Stimulated activated CD8-positive, alpha-beta memory T cell treated with anti-CD3 and anti-CD28 coated beads, Interleukin-15, amount 100 ng/mL, for 1 hour (primary cell): ENCODE measurements at regions not wholly inside any gene's neighbourhood (a gene's known extent, or its start where the extent isn't known, plus 50 kb on each side); places are given as distances from the start of the nearest gene placed in this dataset.
"Not testable (repeated sequence)": the region's sequence is repeated elsewhere in the genome, so short reads cannot be mapped to it uniquely, and the experiment has no call there.

ENCODE experiments used
- DNase-seq: peaks from one replicate; pipeline ENCODE4 v3.0.0-alpha.2; 2020; ENCODE audit warnings: low read depth

GRCh38 chr12:76292891-76293290 lies 55.3 kb downstream of the BBS10 start:
- not testable (repeated sequence) for DNase-seq

GRCh38 chr12:76292305-76292704 lies 55.9 kb downstream of the BBS10 start:
- DNase-seq: not testable (repeated sequence)

- no peak for DNase-seq
Measured at GRCh38 chr12:76290963-76291859, 57.0 kb downstream of the BBS10 start.

- DNase-seq: no peak
Measured at GRCh38 chr12:76288218-76288617, 60.0 kb downstream of the BBS10 start.

- no peak for DNase-seq
Measured at GRCh38 chr12:76284816-76285750, 63.1 kb downstream of the BBS10 start.

- no peak for DNase-seq
Measured at GRCh38 chr12:76282744-76283143, 65.5 kb downstream of the BBS10 start.

GRCh38 chr12:76277480-76277879 lies 70.7 kb downstream of the BBS10 start:
- no peak for DNase-seq

- DNase-seq: no peak
Measured at GRCh38 chr12:76276499-76277151, 71.6 kb downstream of the BBS10 start.

- no peak for DNase-seq
Measured at GRCh38 chr12:76275511-76276093, 72.6 kb downstream of the BBS10 start.

- no peak for DNase-seq
Measured at GRCh38 chr12:76274420-76275083, 73.7 kb downstream of the BBS10 start.

GRCh38 chr12:76272287-76272686 lies 75.9 kb downstream of the BBS10 start:
- DNase-seq: no peak

GRCh38 chr12:76270657-76271358 lies 77.4 kb downstream of the BBS10 start:
- DNase-seq: no peak

GRCh38 chr12:76268267-76268666 lies 79.9 kb downstream of the BBS10 start:
- no peak for DNase-seq

GRCh38 chr12:76266797-76267196 lies 81.4 kb downstream of the BBS10 start:
- DNase-seq: no peak

GRCh38 chr12:76265424-76266180 lies 82.6 kb downstream of the BBS10 start:
- no peak for DNase-seq

- no peak for DNase-seq
Measured at GRCh38 chr12:76264611-76265012, 83.6 kb downstream of the BBS10 start.

GRCh38 chr12:76263696-76264095 lies 84.5 kb downstream of the BBS10 start:
- DNase-seq: no peak

GRCh38 chr12:76260390-76260748 lies 87.8 kb downstream of the BBS10 start:
- DNase-seq: no peak

- no peak for DNase-seq
Measured at GRCh38 chr12:76259660-76260389, 88.4 kb downstream of the BBS10 start.
